Caco-2 (cell line): ENCODE measurements at regions not wholly inside any gene's neighbourhood (a gene's known extent, or its start where the extent isn't known, plus 50 kb on each side); places are given as distances from the start of the nearest gene placed in this dataset.

ENCODE experiments used
- BruUV-seq: library from RNA; stranded (reverse); fragments of 400-500 nt; replicated peaks from 2 replicates; lab custom pipeline; 2021; lab: Mats Ljungman, UMichigan
- CTCF ChIA-PET: fragments of 300-600 bp; sonication (Branson Sonifier 250); formaldehyde crosslinking; loops from one replicate; lab custom pipeline; 2022; ENCODE audit warnings: antibody characterized with exemption; lab: Charles Lee
- POLR2A ChIA-PET: fragments of 300-600 bp; sonication (Branson Sonifier 250); formaldehyde crosslinking; loops from one replicate; lab custom pipeline; 2022; ENCODE audit warnings: antibody characterized with exemption; lab: Charles Lee
- DNase-seq, 2 experiments: peaks; one replicate each; pipeline versions ENCODE4 v3.0.0 to v3.0.0-alpha.2; 2020 to 2022
- H3K27me3 ChIP-seq: replicated peaks from 2 replicates; pipeline ENCODE4 v1.6.0; 2011; ENCODE audit warnings: low read length; ENCODE audit not compliant: control insufficient read depth, insufficient read depth
- H3K36me3 ChIP-seq: 2 replicates; pipeline ENCODE4 v1.5.1; 2011; ENCODE audit warnings: low read length; ENCODE audit not compliant: control insufficient read depth, insufficient read depth
- H3K4me1 ChIP-seq: fragments of 250-450 bp; sonication (Bioruptor Pico); 2 replicates; pipeline ENCODE4 v1.5.1; 2020; ENCODE audit warnings: mild to moderate bottlenecking
- H3K4me3 ChIP-seq: 2 replicates; pipeline ENCODE4 v1.5.1; 2011; ENCODE audit warnings: low read depth, mild to moderate bottlenecking, control low read depth, low read length
- H3K9me3 ChIP-seq: fragments of 250-450 bp; sonication (Bioruptor Pico); 2 replicates; pipeline ENCODE4 v1.5.1; 2020; ENCODE audit warnings: mild to moderate bottlenecking, moderate library complexity
- H3K27ac Mint-ChIP-seq: one replicate; pipeline ENCODE4 v1.8.0; 2022; ENCODE audit warnings: mixed read lengths; ENCODE audit not compliant: unreplicated experiment
- H3K27me3 Mint-ChIP-seq: one replicate; pipeline ENCODE4 v1.8.0; 2022; ENCODE audit warnings: mixed read lengths; ENCODE audit not compliant: insufficient read depth, unreplicated experiment
- H3K36me3 Mint-ChIP-seq: one replicate; pipeline ENCODE4 v1.8.0; 2022; ENCODE audit warnings: mild to moderate bottlenecking, mixed read lengths; ENCODE audit not compliant: insufficient read depth, unreplicated experiment
- H3K4me1 Mint-ChIP-seq: one replicate; pipeline ENCODE4 v1.8.0; 2022; ENCODE audit warnings: low read depth, mixed read lengths; ENCODE audit not compliant: unreplicated experiment
- H3K4me3 Mint-ChIP-seq: one replicate; pipeline ENCODE4 v1.8.0; 2022; ENCODE audit warnings: mild to moderate bottlenecking, moderate library complexity, mixed read lengths; ENCODE audit not compliant: unreplicated experiment
- H3K9me3 Mint-ChIP-seq: one replicate; pipeline ENCODE4 v1.8.0; 2022; ENCODE audit warnings: mixed read lengths; ENCODE audit not compliant: unreplicated experiment
- CTCF ChIP-seq, 2 experiments: fragments of 200-600 bp in 1 of 2; IDR thresholded peaks; 1 replicate in 1 of 2; 2 replicates in 1 of 2; pipeline versions ENCODE4 v1.5.1 to v1.8.0; 2011 to 2022; ENCODE audit warnings: antibody characterized with exemption in 1 of 2, control low read depth in 1 of 2, inconsistent platforms in 1 of 2, low read depth in 1 of 2, low read length in 1 of 2, mild to moderate bottlenecking in 1 of 2, moderate library complexity in 1 of 2; ENCODE audit not compliant: insufficient read depth in 1 of 2, severe bottlenecking in 1 of 2, unreplicated experiment in 1 of 2
- intact Hi-C: fragments of 100-400 bp; cut with micrococcal nuclease; formaldehyde crosslinking; loops from one replicate; pipeline ENCODE4 v1.10.0; 2022; ENCODE audit not compliant: unreplicated experiment

- Mint-ChIP-seq H3K27ac (no peak overlapping the region), H3K4me3 (no peak overlapping the region), H3K4me1 (no peaks in the 10 kb centered on the region), H3K9me3 (no peaks in the 10 kb centered on the region), H3K36me3 (no peaks in the 10 kb centered on the region), H3K27me3 (peaks cover 6% of the 10 kb centered on the region)
- no peaks in the 10 kb centered on the region for H3K9me3 ChIP-seq
- TF ChIP-seq CTCF (IDR thresholded peaks at IDR 0.05; ENCODE audit: insufficient read depth in 1 of 2, low read depth in 1 of 2, low read length in 1 of 2, severe bottlenecking in 1 of 2, unreplicated experiment in 1 of 2): no peak
- no peak for DNase-seq
- H3K36me3 ChIP-seq: no peaks in the 10 kb centered on the region
- no peaks in the 10 kb centered on the region; the same call in 1 of the 2 replicates for H3K27me3 ChIP-seq
- ChIA-PET CTCF (no interaction called here), POLR2A (no interaction called here)
- no peak overlapping the region for H3K4me3 ChIP-seq
- no TSS peak for BruUV-seq
- intact Hi-C loops: no loop called here
- no peaks in the 10 kb centered on the region for H3K4me1 ChIP-seq
Observed at GRCh38 chr1:3984586-3984985, 84.5 kb upstream of the C1orf174 start.

GRCh38 chr1:3986686-3987218 lies 86.7 kb upstream of the C1orf174 start:
- Histone ChIP-seq H3K27me3 (no peaks in the 10 kb centered on the region; the same call in 1 of the 2 replicates), H3K4me3 (no peak overlapping the region), H3K36me3 (no peaks in the 10 kb centered on the region), H3K4me1 (no peaks in the 10 kb centered on the region), H3K9me3 (no peaks in the 10 kb centered on the region)
- no peak overlapping the region for H3K4me3 Mint-ChIP-seq
- TF ChIP-seq CTCF (IDR thresholded peaks at IDR 0.05; ENCODE audit: insufficient read depth in 1 of 2, low read depth in 1 of 2, low read length in 1 of 2, severe bottlenecking in 1 of 2, unreplicated experiment in 1 of 2): no peak
- POLR2A ChIA-PET: no interaction called here
- intact Hi-C loops: no loop called here
- H3K4me1 Mint-ChIP-seq: no peaks in the 10 kb centered on the region
- peaks cover 6% of the 10 kb centered on the region for H3K27me3 Mint-ChIP-seq
- no peak overlapping the region for H3K27ac Mint-ChIP-seq
- no TSS peak for BruUV-seq
- H3K36me3 Mint-ChIP-seq: no peaks in the 10 kb centered on the region
- no peak for DNase-seq
- no peaks in the 10 kb centered on the region for H3K9me3 Mint-ChIP-seq
- CTCF ChIA-PET: no interaction called here

GRCh38 chr1:3987669-3988235 lies 87.7 kb upstream of the C1orf174 start:
- Histone ChIP-seq H3K4me3 (no peak overlapping the region), H3K4me1 (no peaks in the 10 kb centered on the region), H3K9me3 (no peaks in the 10 kb centered on the region), H3K27me3 (no peaks in the 10 kb centered on the region), H3K36me3 (no peaks in the 10 kb centered on the region)
- H3K27ac Mint-ChIP-seq: no peak overlapping the region
- TF ChIP-seq CTCF (IDR thresholded peaks at IDR 0.05; ENCODE audit: insufficient read depth in 1 of 2, low read depth in 1 of 2, low read length in 1 of 2, severe bottlenecking in 1 of 2, unreplicated experiment in 1 of 2): no peak
- H3K9me3 Mint-ChIP-seq: no peaks in the 10 kb centered on the region
- no peak overlapping the region for H3K4me3 Mint-ChIP-seq
- BruUV-seq: no TSS peak
- intact Hi-C loops: no loop called here
- H3K36me3 Mint-ChIP-seq: peaks cover 6% of the 10 kb centered on the region
- H3K27me3 Mint-ChIP-seq: peaks cover 8% of the 10 kb centered on the region
- ChIA-PET POLR2A (no interaction called here), CTCF (interaction anchor here (0.6 kb wide), 1 partner anchor 88 kb away, joined by 6 read pairs; the partner anchor contains the start of gene C1orf174)
- no peaks in the 10 kb centered on the region for H3K4me1 Mint-ChIP-seq
- DNase-seq: no peak
